Ovary (tissue), 3 donors: ENCODE measurements at regions not wholly inside any gene's neighbourhood (a gene's known extent, or its start where the extent isn't known, plus 50 kb on each side); places are given as distances from the start of the nearest gene placed in this dataset.

Experiments
- EP300 ChIP-seq: sonication (generic); formaldehyde crosslinking; IDR thresholded peaks from one replicate; pipeline ENCODE4 v1.6.1; 2017; ENCODE audit warnings: antibody characterized with exemption
- POLR2A ChIP-seq: fragments of 450-650 bp; IDR thresholded peaks from one replicate; pipeline ENCODE4 v1.6.1; 2017; ENCODE audit warnings: antibody characterized with exemption, mild to moderate bottlenecking, moderate library complexity
- TF ChIP-seq, protein P1 (sequence below), 3 donors: fragments of 450-650 bp in 2 of 3; fragments of 200-600 bp in 1 of 3; IDR thresholded peaks; one replicate each; pipeline versions ENCODE4 v1.5.1 to v1.8.0; 2016 to 2022; ENCODE audit warnings: antibody characterized with exemption in 3 of 3, mild to moderate bottlenecking in 1 of 3
- donor health status: DM: no; HTN: no; CAD: no.

GRCh38 chr3:72413228-72413627 is 435.0 kb downstream of the SHQ1 start:
- TF ChIP-seq, protein P1, sequence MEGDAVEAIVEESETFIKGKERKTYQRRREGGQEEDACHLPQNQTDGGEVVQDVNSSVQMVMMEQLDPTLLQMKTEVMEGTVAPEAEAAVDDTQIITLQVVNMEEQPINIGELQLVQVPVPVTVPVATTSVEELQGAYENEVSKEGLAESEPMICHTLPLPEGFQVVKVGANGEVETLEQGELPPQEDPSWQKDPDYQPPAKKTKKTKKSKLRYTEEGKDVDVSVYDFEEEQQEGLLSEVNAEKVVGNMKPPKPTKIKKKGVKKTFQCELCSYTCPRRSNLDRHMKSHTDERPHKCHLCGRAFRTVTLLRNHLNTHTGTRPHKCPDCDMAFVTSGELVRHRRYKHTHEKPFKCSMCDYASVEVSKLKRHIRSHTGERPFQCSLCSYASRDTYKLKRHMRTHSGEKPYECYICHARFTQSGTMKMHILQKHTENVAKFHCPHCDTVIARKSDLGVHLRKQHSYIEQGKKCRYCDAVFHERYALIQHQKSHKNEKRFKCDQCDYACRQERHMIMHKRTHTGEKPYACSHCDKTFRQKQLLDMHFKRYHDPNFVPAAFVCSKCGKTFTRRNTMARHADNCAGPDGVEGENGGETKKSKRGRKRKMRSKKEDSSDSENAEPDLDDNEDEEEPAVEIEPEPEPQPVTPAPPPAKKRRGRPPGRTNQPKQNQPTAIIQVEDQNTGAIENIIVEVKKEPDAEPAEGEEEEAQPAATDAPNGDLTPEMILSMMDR (IDR thresholded peaks at IDR 0.05) = no peak
- TF ChIP-seq EP300 (no peak), POLR2A (no peak)
